ENCODE measurements at regions not wholly inside any gene's neighbourhood (a gene's known extent, or its start where the extent isn't known, plus 50 kb on each side); places are given as distances from the start of the nearest gene placed in this dataset.
"Not testable (repeated sequence)": the region's sequence is repeated elsewhere in the genome, so short reads cannot be mapped to it uniquely, and the experiment has no call there.

DNA sequence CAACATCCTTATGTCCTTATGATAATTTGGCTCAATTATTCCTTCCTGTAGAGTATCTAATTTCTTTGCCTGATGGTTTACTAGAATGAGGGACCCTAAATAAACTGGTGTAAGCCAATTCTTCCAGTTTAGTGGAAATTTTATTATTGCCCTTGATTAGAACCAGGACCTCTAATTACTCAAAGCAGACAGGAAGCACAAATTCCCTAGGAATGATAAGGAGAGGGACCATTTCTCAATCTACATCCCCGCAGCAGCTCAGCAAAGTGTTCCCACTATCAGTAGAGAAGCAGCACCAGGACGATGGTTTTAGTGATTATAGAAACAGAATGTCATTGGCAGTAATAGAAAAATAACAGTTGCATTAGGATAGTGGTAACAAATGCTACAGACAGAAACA, 97.1 kb downstream of the PLPPR4 start:
- DNase-seq, result no peak

DNA sequence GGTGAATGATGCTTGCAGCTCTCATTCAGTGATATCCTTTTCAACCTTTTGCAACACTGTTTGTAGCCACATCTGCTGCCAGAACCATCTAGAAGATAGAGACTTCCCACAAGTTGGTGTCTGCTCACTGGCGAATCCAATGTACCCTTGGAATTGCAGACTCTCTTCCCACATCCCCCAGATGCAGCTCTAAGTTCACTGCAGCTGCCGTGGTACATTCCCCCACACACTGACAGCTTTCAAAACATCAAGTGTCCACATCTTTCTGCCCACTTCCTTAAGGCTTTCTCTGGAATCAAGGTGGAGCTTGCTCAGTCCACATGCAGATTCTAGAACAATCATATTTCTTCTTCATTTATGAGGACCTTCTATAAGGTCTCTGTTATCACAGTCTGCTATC, 99.2 kb downstream of the PLPPR4 start:
- DNase-seq, result no peak

DNA sequence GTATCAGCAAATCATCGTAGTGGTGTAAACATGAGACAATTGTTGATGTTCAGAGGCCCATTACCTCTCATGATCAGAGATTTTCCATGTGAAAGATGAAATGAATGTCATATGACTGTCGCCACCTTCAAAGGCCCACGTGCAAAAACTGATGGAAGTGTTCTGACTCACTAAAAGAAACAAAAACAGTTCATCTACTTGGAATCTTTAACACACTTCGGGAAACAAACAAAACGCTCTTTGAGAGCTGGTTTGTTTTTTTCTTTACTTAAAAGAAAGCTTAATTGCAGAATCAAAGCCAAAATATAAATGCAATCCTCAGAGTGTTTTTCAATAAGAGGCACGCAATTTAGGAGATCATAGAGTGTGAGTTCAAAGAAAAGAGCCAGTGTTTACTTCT, 100.8 kb downstream of the PLPPR4 start:
- no peak for DNase-seq

DNA sequence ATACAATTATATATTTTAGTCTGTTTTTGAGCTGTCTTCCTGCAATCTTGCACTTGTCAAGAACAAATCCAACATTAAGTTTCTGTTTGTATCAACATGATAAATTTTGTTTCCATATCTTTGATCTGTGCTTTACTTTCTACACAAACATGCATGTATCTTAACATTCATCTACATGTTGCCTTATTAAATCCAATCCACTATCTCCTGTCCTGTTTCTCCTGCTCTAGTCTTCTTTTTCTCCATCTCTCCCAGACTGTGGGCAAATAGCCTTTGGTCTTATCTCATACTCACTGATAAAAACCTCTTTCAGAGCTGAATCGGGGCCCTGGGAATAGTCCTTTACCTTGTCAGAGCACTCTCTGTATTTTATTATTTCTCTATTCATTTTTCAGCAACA, 101.3 kb downstream of the PLPPR4 start:
- DNase-seq, result no peak

DNA sequence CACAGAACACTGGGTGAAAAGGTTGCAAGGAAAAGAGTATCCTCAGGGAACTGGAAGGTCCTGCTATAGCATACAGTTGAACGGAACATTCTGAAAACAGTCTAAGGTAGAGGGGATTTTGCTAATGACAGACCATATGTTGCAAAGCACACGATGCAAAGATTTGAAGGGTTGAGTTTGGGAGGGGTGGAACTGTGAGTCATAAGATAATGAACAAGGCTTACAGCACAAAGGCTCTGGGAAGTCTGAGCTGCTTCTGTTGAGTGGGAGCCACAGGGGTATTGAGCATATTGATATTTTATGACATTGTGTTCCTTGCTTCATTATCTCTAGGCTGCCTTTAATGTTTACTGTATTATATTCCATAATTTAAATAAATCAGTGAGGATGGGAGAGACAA, 104.9 kb downstream of the PLPPR4 start:
- no peak for DNase-seq

DNA sequence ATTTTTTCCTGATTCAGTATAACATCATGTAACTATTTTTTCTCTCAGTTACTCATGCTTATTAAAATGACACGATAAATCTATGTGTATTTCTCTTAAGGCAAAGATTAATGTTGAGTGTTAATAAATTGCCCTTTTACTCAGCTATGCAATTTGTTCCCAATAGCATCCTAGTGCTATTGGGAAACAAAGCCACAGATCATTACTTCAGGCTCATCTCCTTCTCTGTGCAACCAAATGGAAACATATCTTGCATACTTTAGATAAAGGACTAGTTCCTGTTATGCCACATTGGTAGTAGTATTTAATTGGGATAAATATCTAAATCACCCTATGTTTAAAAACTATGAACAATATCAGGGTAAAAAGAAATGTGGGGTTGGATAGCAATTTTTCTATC, 106.2 kb downstream of the PLPPR4 start:
- DNase-seq, result no peak

DNA sequence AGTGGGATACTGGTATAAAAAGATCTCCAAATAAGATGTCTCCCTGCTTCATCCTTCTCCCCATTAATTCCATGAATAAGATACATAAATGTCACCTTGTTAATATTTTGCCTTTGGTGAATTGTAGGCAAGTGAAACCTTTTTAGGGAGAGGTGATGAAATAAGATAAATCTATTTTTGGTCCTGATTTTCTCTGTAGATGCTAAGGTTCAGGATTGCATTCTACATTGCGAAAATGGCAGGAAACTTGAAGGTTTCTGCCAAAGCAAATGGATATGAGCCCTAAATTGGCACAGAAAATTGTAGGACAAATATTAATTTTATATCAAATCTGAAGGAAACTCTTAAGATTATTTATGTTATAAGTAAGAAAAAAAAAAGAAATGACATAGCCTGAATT, 107.1 kb downstream of the PLPPR4 start:
- no peak for DNase-seq

DNA sequence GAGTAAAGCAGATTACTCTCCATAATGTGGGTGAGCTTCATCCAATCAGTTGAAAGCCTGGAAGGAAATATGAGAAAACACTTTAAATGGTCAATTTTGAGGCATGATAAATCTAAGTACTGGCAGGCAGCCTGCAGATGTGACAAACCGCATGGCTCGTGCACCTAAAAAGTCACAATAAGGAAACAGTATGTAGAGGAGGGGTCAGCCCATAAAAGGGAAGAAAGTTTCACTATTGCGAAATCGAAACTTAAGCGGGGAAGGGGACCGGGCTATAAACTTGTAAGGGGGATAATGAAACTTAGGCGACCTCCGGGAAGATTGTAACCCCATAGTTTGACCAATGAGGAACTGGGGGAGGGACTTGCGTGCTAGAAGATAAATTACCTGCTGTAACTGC, 109.8 kb downstream of the PLPPR4 start:
- no peak for DNase-seq

DNA sequence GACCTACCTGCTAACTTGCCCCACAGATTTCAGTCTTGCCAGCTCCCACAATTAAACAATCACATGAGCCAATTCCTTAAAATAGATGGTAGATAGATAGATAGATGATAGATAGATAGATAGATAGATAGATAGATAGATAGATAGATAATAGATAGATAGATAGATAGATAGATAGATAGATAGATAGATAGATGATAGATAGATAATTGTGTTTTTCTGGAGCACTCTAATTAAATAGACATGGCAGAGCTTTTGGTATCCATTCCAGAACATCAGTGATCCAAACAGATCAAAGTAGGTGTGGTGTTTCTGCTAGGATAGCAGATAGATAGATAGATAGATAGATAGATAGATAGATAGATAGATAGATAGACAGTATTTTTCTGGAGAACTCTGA, 110.4 kb downstream of the PLPPR4 start:
- DNase-seq, result not testable (repeated sequence)

DNA sequence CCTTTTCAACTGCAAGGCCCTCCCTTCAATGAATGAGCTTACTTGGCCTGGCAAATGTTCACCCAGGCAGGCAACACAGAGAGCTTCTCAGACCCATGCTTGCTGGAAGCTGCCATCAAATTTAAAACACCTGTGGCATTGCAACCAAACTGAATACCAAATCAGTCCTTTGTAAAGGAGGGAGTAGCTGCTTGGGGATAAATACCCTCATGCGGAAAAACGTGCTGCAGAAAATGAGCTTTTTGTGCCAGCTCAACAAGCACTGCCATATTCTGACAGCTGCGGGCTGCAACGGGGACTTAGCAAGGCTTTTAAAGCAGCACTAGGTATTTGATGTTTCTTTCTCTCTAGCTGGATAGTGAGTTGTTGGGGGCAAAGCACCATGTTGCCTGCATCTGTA, 119.7 kb downstream of the PLPPR4 start:
- DNase-seq, result no peak

DNA sequence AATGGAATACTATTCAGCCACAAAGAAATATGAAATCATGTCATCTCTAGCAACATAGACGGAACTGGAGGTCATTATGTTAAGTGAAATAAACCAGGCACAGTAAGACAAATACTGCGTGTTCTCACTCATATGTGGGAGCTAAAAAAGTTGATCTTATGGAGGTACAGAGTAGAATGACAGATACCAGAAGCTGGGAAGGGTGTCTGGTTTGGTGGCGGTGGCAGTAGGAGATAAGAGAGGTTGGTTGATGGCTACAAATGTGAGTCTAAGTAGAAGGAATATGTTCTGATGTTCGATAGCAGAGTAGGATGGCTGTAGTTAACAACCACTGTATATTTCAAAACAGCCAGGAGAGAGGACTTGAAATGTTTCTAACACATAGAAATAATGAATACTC, 121.6 kb downstream of the PLPPR4 start:
- no peak for DNase-seq

DNA sequence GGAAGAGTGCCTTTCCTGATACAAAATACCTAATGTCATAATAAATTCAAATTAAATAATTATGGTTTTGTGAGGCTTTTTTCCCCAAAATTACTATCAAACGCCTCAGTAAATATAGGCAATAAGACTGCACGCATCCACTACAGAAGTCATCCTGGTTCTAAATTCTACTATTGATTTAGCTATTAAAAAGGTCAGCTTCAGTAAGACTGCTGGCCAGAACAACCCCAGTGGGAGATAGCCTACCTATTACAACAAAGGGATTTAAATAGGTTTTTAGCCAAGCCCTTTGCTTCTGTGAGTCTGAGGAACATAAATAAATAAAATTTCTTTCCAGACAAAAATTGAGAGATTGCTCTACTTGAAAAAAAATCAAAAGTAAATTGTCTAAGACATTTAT, 132.1 kb downstream of the PLPPR4 start:
- no peak for DNase-seq

DNA sequence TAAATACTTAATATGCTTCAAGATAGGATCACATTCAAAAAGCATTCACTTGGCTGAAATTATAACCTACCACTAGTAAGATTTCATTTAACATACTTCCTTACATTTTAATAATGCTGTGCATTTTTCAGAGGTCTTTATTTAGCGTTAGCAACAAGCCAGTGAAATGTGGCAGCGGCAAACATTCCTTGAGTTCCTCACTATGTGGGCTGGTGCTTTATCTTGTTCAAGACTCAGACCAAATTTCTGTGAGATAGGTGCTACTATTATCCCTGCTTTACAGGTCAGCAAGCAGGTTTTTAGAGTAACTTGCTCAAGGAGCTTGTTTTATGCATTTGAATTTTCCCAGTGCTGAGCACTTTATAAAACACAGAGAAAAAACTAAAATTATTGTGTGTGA, 132.7 kb downstream of the PLPPR4 start:
- DNase-seq, result no peak

DNA sequence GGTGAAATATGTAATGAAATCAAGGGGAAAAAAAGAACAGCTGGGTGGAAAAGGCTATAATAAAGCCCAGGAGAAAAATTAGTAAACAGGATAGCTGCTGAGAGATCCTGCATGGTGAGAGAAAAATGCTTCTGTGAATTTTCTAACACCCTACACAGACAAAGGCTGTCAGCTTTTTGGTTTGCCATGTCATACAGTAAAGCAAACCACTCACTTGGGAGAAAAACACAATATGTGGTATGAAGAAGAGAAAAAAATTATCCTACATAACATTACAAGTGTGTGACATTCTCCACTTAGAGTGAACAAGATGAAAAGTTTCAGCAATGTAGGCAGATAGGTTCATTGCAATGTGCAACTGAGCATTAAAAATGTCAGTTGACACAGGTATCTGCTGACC, 133.6 kb downstream of the PLPPR4 start:
- no peak for DNase-seq

DNA sequence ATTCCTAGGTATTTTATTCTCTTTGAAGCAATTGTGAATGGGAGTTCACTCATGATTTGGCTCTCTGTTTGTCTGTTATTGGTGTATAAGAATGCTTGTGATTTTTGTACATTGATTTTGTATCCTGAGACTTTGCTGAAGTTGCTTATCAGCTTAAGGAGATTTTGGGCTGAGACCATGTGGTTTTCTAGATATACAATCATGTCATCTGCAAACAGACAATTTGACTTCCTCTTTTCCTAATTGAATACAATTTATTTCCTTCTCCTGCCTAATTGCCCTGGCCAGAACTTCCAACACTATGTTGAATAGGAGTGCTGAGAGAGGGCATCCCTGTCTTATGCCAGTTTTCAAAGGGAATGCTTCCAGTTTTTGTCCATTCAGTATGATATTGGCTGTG, 137.3 kb downstream of the PLPPR4 start:
- not testable (repeated sequence) for DNase-seq

DNA sequence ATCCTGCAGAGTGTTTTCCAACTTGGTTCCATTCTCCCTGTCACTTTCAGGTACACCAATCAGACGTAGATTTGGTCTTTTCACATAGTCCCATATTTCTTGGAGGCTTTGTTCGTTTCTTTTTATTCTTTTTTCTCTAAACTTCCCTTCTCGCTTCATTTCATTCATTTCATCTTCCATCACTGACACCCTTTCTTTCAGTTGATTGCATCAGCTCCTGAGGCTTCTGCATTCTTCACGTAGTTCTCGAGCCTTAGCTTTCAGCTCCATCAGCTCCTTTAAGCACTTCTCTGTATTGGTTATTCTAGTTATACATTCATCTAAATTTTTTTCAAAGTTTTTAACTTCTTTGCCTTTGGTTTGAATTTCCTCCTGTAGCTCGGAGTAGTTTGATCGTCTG, 140.1 kb downstream of the PLPPR4 start:
- not testable (repeated sequence) for DNase-seq

DNA sequence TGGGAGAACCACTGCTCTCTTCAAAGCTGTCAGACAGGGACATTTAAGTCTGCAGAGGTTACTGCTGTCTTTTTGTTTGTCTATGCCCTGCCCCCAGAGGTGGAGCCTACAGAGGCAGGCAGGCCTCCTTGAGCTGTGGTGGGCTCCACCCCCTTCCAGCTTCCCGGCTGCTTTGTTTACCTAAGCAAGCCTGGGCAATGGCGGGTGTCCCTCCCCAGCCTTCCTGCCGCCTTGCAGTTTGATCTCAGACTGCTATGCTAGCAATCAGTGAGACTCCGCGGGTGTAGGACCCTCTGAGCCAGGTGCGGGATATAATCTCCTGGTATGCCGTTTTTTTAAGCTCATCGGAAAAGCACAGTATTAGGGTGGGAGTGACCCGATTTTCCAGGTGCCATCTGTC, 141.0 kb downstream of the PLPPR4 start:
- not testable (repeated sequence) for DNase-seq

DNA sequence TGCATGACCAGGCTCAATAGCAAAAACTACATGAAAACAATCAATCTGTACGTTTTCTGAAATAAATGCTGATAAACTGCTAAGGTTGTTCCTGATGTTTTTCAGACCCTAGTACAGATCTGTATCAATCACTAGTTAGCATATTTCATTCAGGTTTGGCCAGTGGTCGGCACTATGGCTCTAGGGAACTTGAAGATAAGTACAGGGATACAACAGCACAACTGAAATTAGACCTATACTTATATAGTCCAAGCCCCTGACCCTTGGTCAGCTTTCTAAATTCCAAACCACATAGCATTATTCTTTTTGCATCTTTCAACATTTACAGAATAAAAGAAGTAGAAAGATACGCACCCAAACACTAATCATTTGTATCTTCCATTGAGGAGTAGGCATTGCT, 142.7 kb downstream of the PLPPR4 start:
- no peak for DNase-seq

DNA sequence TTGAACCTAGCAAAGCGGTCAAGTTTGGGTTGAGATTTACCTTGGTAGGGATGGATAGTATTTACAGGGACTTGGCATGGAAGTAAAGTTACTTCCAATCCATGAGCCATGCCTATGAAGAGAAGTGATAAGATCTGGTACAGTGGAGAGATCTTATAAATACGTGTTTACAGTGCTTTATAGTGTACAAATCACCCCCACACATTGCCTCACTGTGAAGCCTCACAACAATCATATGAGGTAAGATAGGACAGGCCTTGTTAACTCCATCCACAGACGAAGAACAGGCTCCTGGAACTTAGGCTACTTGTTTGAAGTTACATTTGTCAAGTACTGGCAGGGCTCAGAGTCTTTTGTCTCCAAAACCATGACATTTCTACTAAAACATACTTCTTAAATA, 159.8 kb downstream of the PLPPR4 start:
- DNase-seq, result no peak

DNA sequence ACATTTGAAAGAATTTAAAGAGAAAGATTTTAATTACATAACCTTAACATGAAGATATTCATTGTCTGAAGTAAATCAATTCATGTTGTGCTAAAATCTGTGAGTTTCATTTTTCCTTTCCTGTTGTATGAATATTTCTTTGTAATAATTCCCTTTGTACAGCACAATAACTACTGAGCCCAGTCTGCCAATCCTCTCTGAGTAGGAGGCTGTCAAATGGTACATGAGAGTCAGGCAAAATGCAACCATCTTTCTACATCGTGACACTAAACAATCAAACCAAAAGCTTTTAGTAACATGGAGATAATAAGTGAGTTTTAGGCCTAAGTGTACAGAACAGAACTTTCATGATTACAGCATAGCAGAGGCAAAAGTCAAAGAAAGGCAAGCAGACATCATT, 165.5 kb downstream of the PLPPR4 start:
- no peak for DNase-seq

DNA sequence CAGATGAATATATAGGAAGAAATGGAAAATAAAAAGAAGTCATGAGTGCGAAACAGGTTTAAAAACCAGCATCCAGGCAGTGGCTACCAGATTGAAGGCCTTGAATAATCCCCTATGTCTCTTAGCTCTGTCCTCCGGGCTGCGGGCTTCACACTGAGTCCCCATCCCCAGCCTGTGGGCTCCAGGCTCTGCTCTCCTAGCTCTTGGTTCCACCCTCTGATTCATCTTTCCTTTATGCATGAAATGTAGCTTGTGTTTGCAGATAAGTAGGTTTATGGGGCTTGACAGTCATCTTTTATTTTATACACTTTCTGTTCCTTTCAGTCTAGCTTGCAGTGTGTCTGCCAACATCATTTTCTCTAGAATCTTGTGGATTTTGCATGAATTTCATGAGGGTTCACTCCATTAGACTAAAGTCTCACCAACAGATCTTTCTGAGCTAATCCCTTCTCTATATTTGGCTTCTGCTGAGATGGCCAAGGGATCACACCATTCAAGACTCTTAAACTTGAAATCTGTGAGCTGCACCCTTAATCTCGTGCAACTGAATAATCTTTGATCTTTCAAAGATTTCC, 174.5 kb downstream of the PLPPR4 start:
- DNase-seq, result no peak

DNA sequence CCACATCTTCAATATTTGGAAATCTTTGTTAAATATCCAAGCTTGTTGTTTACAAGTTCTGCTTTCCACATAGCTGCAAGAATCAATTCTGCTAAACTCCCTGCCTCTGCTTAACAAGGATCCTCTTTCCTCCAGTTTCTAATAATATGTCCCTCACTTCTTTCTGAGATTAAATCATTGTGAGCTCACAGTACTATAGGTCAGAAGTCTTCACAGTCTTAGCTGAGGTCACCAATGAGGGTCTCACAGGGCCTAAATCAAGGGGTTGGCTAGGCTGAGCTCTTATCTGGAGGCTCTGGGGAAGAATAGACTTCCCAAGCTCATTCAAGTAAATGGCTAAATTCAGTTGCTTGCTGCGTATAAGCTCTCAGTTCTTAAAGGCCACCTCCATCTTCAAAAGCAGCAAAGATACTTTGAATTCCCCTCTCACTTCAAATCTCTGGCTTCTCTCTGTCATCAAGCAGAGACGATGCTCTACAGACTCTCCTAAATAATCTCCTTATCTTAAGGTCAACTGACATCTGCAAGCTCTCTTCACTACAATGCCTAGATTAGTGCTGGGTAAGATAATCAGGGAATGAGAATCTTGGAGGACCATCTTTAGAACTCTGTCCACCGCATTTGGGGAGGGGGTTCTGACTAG, 175.3 kb downstream of the PLPPR4 start:
- DNase-seq, result no peak

DNA sequence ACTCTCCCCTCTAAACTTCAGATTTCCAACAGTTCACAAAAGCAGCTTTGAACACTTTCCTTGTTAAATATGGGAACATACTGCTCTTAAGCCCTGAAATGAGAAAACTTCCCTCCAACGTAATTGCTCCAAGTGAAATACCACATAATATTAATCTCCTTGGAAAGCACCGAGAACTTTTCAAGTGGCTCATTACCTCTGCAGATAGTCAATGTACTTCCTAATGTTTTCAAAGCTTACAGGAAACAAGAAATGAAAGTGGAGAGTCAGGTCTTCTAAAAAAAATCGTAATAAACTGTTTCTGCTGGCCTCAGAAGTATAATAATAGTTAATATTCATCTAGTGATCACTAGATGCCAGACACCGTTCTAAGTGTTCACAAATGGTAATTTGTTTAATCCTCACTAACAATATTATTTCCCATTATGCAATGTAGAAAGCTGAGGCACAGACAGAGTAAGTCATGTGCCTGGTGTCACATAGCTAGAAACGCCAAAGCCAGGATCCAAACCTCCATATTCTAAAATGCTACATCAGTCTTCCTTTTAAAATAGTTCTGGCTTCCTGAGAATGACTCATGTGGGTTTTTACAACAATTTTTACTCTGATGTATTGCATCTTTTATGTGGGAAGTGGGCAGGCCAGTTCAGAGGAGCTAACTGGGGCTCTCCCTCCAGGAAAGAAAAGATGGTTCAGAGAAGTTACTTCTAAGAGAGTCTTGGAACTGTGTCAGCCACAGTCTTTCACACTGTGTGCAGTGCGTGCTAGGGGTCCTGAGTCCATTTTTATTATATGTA, 177.2 kb downstream of the PLPPR4 start:
- no peak for DNase-seq

DNA sequence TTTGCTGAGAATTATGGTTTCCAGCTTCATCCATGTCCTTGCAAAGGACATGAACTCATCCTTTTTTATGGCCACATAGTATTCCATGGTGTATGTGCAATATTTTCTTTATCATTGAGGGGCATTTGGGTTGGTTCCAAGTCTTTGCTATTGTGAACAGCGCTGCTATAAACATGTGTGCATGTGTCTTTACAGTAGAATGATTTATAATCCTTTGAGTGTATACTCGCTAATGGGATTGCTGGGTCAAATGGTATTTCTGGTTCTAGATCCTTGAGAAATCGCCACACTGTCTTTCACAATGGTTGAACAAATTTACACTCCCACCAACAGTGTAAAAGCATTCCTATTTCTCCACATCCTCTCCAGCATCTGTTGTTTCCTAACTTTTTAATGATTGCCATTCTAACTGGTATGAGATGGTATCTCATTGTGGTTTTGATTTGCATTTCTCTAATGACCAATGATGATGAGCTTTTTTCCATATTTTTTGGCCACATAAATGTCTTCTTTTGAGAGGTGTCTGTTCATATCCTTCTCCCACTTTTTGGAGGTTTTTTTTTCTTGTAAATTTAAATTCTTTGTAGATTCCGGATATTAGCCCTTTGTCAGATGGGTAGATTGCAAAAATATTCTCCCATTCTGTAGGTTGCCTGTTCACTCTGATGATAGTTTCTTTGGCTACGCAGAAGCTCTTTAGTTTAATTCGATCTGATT, 180.1 kb downstream of the PLPPR4 start:
- not testable (repeated sequence) for DNase-seq
